Neural cell (in vitro differentiated cells): ENCODE measurements at regions not wholly inside any gene's neighbourhood (a gene's known extent, or its start where the extent isn't known, plus 50 kb on each side); places are given as distances from the start of the nearest gene placed in this dataset.

Experiments
- CTCF ChIP-seq: fragments of 450-650 bp; IDR thresholded peaks from 2 replicates; pipeline ENCODE4 v1.5.1; 2014; ENCODE audit warnings: antibody characterized with exemption, mild to moderate bottlenecking, moderate library complexity; ENCODE audit not compliant: poor library complexity, severe bottlenecking
- EP300 ChIP-seq: fragments of 450-650 bp; conservative IDR thresholded peaks from 2 replicates; pipeline ENCODE4 v1.6.1; 2014; ENCODE audit warnings: antibody characterized with exemption, mild to moderate bottlenecking, moderate library complexity; ENCODE audit not compliant: poor library complexity, severe bottlenecking
- EZH2 ChIP-seq: fragments of 200-600, 300-800 bp; shearing (Covaris generic), sonication (generic); IDR thresholded peaks from 2 replicates; pipeline ENCODE4 v1.6.1; 2014; ENCODE audit warnings: antibody characterized with exemption, low read length, borderline replicate concordance, mild to moderate bottlenecking; ENCODE audit not compliant: insufficient read depth, poor library complexity, severe bottlenecking
- MXI1 ChIP-seq: fragments of 450-650 bp; conservative IDR thresholded peaks from 2 replicates; pipeline ENCODE4 v1.6.1; 2014; ENCODE audit warnings: antibody characterized with exemption, mild to moderate bottlenecking; ENCODE audit not compliant: poor library complexity, severe bottlenecking

DNA sequence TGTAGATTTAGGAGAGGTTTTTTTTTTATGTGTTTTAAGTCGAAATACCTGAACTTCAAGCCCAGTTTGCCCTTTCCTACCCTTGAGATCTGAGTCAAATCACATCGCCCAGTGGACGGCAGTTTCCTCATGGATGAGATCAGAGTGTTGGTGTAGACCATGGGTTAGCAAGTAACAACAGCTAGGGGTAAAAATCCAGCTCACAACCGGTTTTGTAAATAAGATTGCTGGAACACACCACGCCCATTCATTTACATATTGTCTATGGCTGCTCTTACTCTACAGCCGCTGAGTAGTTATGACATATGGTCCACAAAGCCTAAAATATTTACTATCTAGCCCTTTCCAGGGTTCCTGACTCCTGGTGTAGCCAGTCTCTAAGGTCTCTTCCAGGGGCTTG is 158.5 kb upstream of the PLEKHG7 start:
- TF ChIP-seq CTCF (no peak), EP300 (no peak), EZH2 (no peak), MXI1 (no peak)
